ENCODE measurements at regions not wholly inside any gene's neighbourhood (a gene's known extent, or its start where the extent isn't known, plus 50 kb on each side); places are given as distances from the start of the nearest gene placed in this dataset.

GRCh38 chr2:60298006-60298696 is 255.3 kb downstream of the BCL11A start:
- no peak overlapping the region for H3K27ac ChIP-seq (ENCODE audit: low read depth, low read length)
- H4K20me1 ChIP-seq (ENCODE audit: insufficient read depth, low read length), result no peaks in the 10 kb centered on the region
- no peaks in the 10 kb centered on the region for H3K9me3 ChIP-seq (ENCODE audit: low read depth, low read length)
- no peak overlapping the region for H3K4me2 ChIP-seq (ENCODE audit: insufficient read depth, low read length)
- H3K36me3 ChIP-seq (ENCODE audit: insufficient read depth, low read length), result no peaks in the 10 kb centered on the region
- H3K79me2 ChIP-seq (ENCODE audit: insufficient read depth, low read length), result no peaks in the 10 kb centered on the region
- H2AFZ ChIP-seq (ENCODE audit: low read length), result no peak overlapping the region
- DNase-seq (ENCODE audit: insufficient read length, low spot score, missing footprints), result no peak
- TF ChIP-seq CTCF (IDR thresholded peaks at IDR 0.05; ENCODE audit: extremely low read depth, low read depth, low read length), result no peak
- no peaks in the 10 kb centered on the region for H3K27me3 ChIP-seq (ENCODE audit: insufficient read depth, low read length)
- no peaks in the 10 kb centered on the region for H3K4me1 ChIP-seq (ENCODE audit: insufficient read depth, low read length)
- H3K4me3 ChIP-seq (ENCODE audit: insufficient read depth, low read length), result no peak overlapping the region

GRCh38 chr2:60297296-60298005 is 256.0 kb downstream of the BCL11A start:
- no peak overlapping the region for H2AFZ ChIP-seq (ENCODE audit: low read length)

GRCh38 chr2:60296219-60296955 is 257.1 kb downstream of the BCL11A start:
- no peaks in the 10 kb centered on the region for H4K20me1 ChIP-seq (ENCODE audit: insufficient read depth, low read length)
- no peak overlapping the region for H3K4me3 ChIP-seq (ENCODE audit: insufficient read depth, low read length)
- H3K9me3 ChIP-seq (ENCODE audit: low read depth, low read length), result no peaks in the 10 kb centered on the region
- no peak overlapping the region for H3K4me2 ChIP-seq (ENCODE audit: insufficient read depth, low read length)
- DNase-seq (ENCODE audit: insufficient read length, low spot score, missing footprints), result no peak
- no peak overlapping the region for H3K27ac ChIP-seq (ENCODE audit: low read depth, low read length)
- TF ChIP-seq CTCF (IDR thresholded peaks at IDR 0.05; ENCODE audit: extremely low read depth, low read depth, low read length), result no peak
- H3K79me2 ChIP-seq (ENCODE audit: insufficient read depth, low read length), result no peaks in the 10 kb centered on the region
- no peak overlapping the region for H2AFZ ChIP-seq (ENCODE audit: low read length)
- no peaks in the 10 kb centered on the region for H3K27me3 ChIP-seq (ENCODE audit: insufficient read depth, low read length)
- no peaks in the 10 kb centered on the region for H3K36me3 ChIP-seq (ENCODE audit: insufficient read depth, low read length)
- no peaks in the 10 kb centered on the region for H3K4me1 ChIP-seq (ENCODE audit: insufficient read depth, low read length)

More at GRCh38 chr2:60297296-60298005, 256.0 kb downstream of the BCL11A start:
- Histone ChIP-seq H3K4me3 (ENCODE audit: insufficient read depth, low read length) (no peak overlapping the region), H3K4me1 (ENCODE audit: insufficient read depth, low read length) (no peaks in the 10 kb centered on the region), H4K20me1 (ENCODE audit: insufficient read depth, low read length) (no peaks in the 10 kb centered on the region), H3K27me3 (ENCODE audit: insufficient read depth, low read length) (no peaks in the 10 kb centered on the region), H3K4me2 (ENCODE audit: insufficient read depth, low read length) (no peak overlapping the region), H3K36me3 (ENCODE audit: insufficient read depth, low read length) (no peaks in the 10 kb centered on the region), H3K27ac (ENCODE audit: low read depth, low read length) (no peak overlapping the region), H3K79me2 (ENCODE audit: insufficient read depth, low read length) (no peaks in the 10 kb centered on the region), H3K9me3 (ENCODE audit: low read depth, low read length) (no peaks in the 10 kb centered on the region)
- TF ChIP-seq CTCF (IDR thresholded peaks at IDR 0.05; ENCODE audit: extremely low read depth, low read depth, low read length), result no peak
- DNase-seq (ENCODE audit: insufficient read length, low spot score, missing footprints), result no peak

- Histone ChIP-seq H3K4me2 (ENCODE audit: insufficient read depth, low read length) (no peak overlapping the region), H2AFZ (ENCODE audit: low read length) (no peak overlapping the region), H4K20me1 (ENCODE audit: insufficient read depth, low read length) (no peaks in the 10 kb centered on the region), H3K27ac (ENCODE audit: low read depth, low read length) (no peak overlapping the region), H3K9me3 (ENCODE audit: low read depth, low read length) (no peaks in the 10 kb centered on the region), H3K27me3 (ENCODE audit: insufficient read depth, low read length) (no peaks in the 10 kb centered on the region), H3K36me3 (ENCODE audit: insufficient read depth, low read length) (no peaks in the 10 kb centered on the region), H3K4me3 (ENCODE audit: insufficient read depth, low read length) (no peak overlapping the region), H3K4me1 (ENCODE audit: insufficient read depth, low read length) (no peaks in the 10 kb centered on the region), H3K79me2 (ENCODE audit: insufficient read depth, low read length) (no peaks in the 10 kb centered on the region)
- no peak for DNase-seq (ENCODE audit: insufficient read length, low spot score, missing footprints)
- no peak for TF ChIP-seq CTCF (IDR thresholded peaks at IDR 0.05; ENCODE audit: extremely low read depth, low read depth, low read length)
Measured at GRCh38 chr2:60295636-60295962, 257.9 kb downstream of the BCL11A start.

Data from osteoblast (primary cell).